ENCODE measurements at regions not wholly inside any gene's neighbourhood (a gene's known extent, or its start where the extent isn't known, plus 50 kb on each side); places are given as distances from the start of the nearest gene placed in this dataset.

DNA sequence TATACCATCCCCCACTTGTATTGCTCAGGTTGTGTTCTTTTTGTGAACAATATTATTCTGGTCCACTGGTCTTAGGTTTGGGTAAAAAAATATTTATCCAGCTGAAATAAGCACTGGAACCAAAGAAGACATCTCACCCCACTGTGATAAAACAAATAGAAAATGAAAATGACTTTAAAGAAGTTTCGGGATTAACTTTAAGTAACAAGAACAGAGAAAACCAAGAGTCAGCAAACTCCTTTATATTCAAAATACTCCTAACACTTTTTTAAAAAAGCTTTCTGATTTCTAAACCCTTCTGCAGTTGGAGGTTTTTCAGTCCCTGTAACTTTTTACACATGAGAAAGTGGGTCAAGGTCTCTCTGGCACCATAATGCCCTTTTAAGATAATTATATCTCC lies 273.9 kb upstream of the CDH10 start:
- no peak overlapping the region for H2BK120ac ChIP-seq (replicated peaks; ENCODE audit: low read depth, low read length)
- no peak for DNase-seq (ENCODE audit: low read depth in 1 of 2, low spot score in 2 of 2)
- H3K27me3 ChIP-seq (replicated peaks in 1 of 4; ENCODE audit: control insufficient read depth in 3 of 4, extremely low read depth in 1 of 4, insufficient read depth in 3 of 4, low read length in 3 of 4): no peaks in the 10 kb centered on the region
- no peak for FAIRE-seq
- H3K79me2 ChIP-seq (ENCODE audit: control insufficient read depth in 1 of 2, insufficient read depth in 2 of 2, low read length in 2 of 2): no peaks in the 10 kb centered on the region
- no peaks in the 10 kb centered on the region; the same call in 1 of the 2 replicates for H3K23me2 ChIP-seq (ENCODE audit: low read depth, low read length)
- ChIA-PET POLR2A (ENCODE audit: partially characterized antibody) (no interaction called here), CTCF (ENCODE audit: partially characterized antibody) (interaction anchor here (0.7 kb wide), 1 partner anchor 171 kb away, joined by 3 read pairs; no protein-coding TSS in a partner anchor)
- H3K18ac ChIP-seq (ENCODE audit: extremely low read depth, low read length): no peak overlapping the region
- H3K9ac ChIP-seq (replicated peaks in 1 of 4; ENCODE audit: extremely low read depth in 1 of 4, low read depth in 3 of 4, low read length in 3 of 4): no peak overlapping the region
- no peak overlapping the region for H2BK20ac ChIP-seq (ENCODE audit: low read length)
- H2AK5ac ChIP-seq (ENCODE audit: low read depth, low read length): no peak overlapping the region
- H3K4ac ChIP-seq (replicated peaks; ENCODE audit: insufficient read length, low read depth, low read length): no peak overlapping the region
- 91% methylated on average over 1 of the region's 1 CpG; no CpG with 5 or more reads in 1 of the 2 experiments for WGBS, 2 experiments (ENCODE audit: extremely low coverage in 1 of 2, insufficient coverage in 1 of 2, insufficient read length in 1 of 2, insufficient replicate concordance in 2 of 2, low coverage in 1 of 2, low lambda C conversion rate in 2 of 2, missing lambda C conversion rate in 1 of 2)
- peaks cover 0 to 4% (median 2%) of the 10 kb centered on the region in 4 experiments; a peak in 3 of 7 replicates for H3K4me1 ChIP-seq (replicated peaks in 1 of 4; ENCODE audit: control insufficient read depth in 3 of 4, insufficient read depth in 4 of 4, low read length in 3 of 4)
- H4K20me1 ChIP-seq (replicated peaks in 1 of 2; ENCODE audit: control insufficient read depth in 1 of 2, insufficient read depth in 2 of 2, low read length in 2 of 2): no peaks in the 10 kb centered on the region
- no peak overlapping the region for H2BK5ac ChIP-seq (ENCODE audit: low read depth, low read length)
- TF ChIP-seq USF2 (IDR thresholded peaks at IDR 0.05; ENCODE audit: low read length): no peak
- TF ChIP-seq FOSL1 (IDR thresholded peaks at IDR 0.05; ENCODE audit: insufficient read depth, low read depth, low read length): no peak
- TF ChIP-seq ASH2L (IDR thresholded peaks at IDR 0.05; ENCODE audit: low read length): no peak
- TF ChIP-seq EP300 (IDR thresholded peaks at IDR 0.05; ENCODE audit: borderline replicate concordance in 1 of 2, low read depth in 2 of 2, low read length in 2 of 2): no peak
- no peak for TF ChIP-seq TEAD4 (IDR thresholded peaks at IDR 0.05; ENCODE audit: low read depth, low read length)
- TF ChIP-seq TAF1 (IDR thresholded peaks at IDR 0.05; ENCODE audit: low read depth, low read length): no peak
- no peak for TF ChIP-seq CHD1 (IDR thresholded peaks at IDR 0.05; ENCODE audit: low read depth, low read length)
- no peak for TF ChIP-seq BCL11A (IDR thresholded peaks at IDR 0.05; ENCODE audit: low read depth in 2 of 2, low read length in 2 of 2)
- TF ChIP-seq SP4 (IDR thresholded peaks at IDR 0.05; ENCODE audit: low read length): no peak
- no peak for TF ChIP-seq RBBP5 (IDR thresholded peaks at IDR 0.05; ENCODE audit: borderline replicate concordance, low read depth, low read length)
- no peak for TF ChIP-seq SAP30 (IDR thresholded peaks at IDR 0.05; ENCODE audit: insufficient read depth, insufficient replicate concordance, low read length)
- no peak for TF ChIP-seq JUND (IDR thresholded peaks at IDR 0.05; ENCODE audit: low read length)
- no peak for TF ChIP-seq RFX5 (IDR thresholded peaks at IDR 0.05; ENCODE audit: borderline replicate concordance, low read depth, low read length)
- TF ChIP-seq BACH1 (IDR thresholded peaks at IDR 0.05; ENCODE audit: low read length): no peak
- H2BK12ac ChIP-seq (ENCODE audit: low read depth, low read length): no peak overlapping the region
- no peak overlapping the region for H4K91ac ChIP-seq (replicated peaks; ENCODE audit: insufficient read length, low read length)
- no peak overlapping the region for H3K56ac ChIP-seq (replicated peaks; ENCODE audit: insufficient read length, low read depth, low read length)
- no peak overlapping the region for H2BK15ac ChIP-seq (ENCODE audit: low read length)
- H2AFZ ChIP-seq (ENCODE audit: low read length): no peak overlapping the region
- no peaks in the 10 kb centered on the region for H3K79me1 ChIP-seq (ENCODE audit: low read depth, low read length)
- no peak overlapping the region for H4K5ac ChIP-seq (ENCODE audit: insufficient read length, low read depth, low read length)
- no peak overlapping the region for H3K14ac ChIP-seq (ENCODE audit: insufficient read length)
- no peaks in the 10 kb centered on the region for H3K36me3 ChIP-seq (ENCODE audit: control insufficient read depth in 2 of 4, insufficient read depth in 4 of 4, low read length in 3 of 4)
- no peak overlapping the region for H3K4me3 ChIP-seq (ENCODE audit: extremely low read depth in 1 of 4, insufficient read depth in 2 of 4, low read depth in 3 of 4, low read length in 4 of 4)
- H4K8ac ChIP-seq (ENCODE audit: extremely low read depth, insufficient read depth, low read length): no peak overlapping the region
- no peaks in the 10 kb centered on the region for H3K9me3 ChIP-seq (ENCODE audit: insufficient read depth in 2 of 2, low read depth in 1 of 2, low read length in 1 of 2)
- no peak overlapping the region for H3K27ac ChIP-seq (ENCODE audit: low read depth, low read length)
- no peak overlapping the region for H3K23ac ChIP-seq (ENCODE audit: insufficient read length)
- H3K4me2 ChIP-seq (ENCODE audit: insufficient read depth in 1 of 2, low read depth in 2 of 2, low read length in 2 of 2): no peak overlapping the region

Measured in H1 (cell line).